Lung (tissue), 11 donors: ENCODE measurements at regions not wholly inside any gene's neighbourhood (a gene's known extent, or its start where the extent isn't known, plus 50 kb on each side); places are given as distances from the start of the nearest gene placed in this dataset.
A peak's percentile ranks its signal among the peaks of the same experiment; 100 is the strongest.

Experiments
- ATAC-seq: fragments of 200-7000 bp; cut with Tn5 transposase; one replicate; pipeline ENCODE4 v1.9.1; 2020; ENCODE audit warnings: moderate number of reproducible peaks; ENCODE audit not compliant: insufficient read depth, low FRiP score
- DNase-seq, 3 donors: peaks; one replicate each; pipeline ENCODE4 v3.0.0-alpha.2; 2013 to 2017
- H3K27ac ChIP-seq, 2 donors: one replicate each; pipeline ENCODE4 v1.5.1; 2013; ENCODE audit warnings: mild to moderate bottlenecking in 2 of 2, moderate library complexity in 2 of 2, control low read depth in 1 of 2, inconsistent platforms in 1 of 2, low read depth in 1 of 2, low read length in 1 of 2
- H3K27me3 ChIP-seq, 3 donors: one replicate each; pipeline ENCODE4 v1.5.1; 2013; ENCODE audit warnings: low read length in 2 of 3; ENCODE audit not compliant: control insufficient read depth in 3 of 3, insufficient read depth in 3 of 3
- H3K36me3 ChIP-seq, 4 donors: one replicate each; pipeline ENCODE4 v1.5.1; 2013; ENCODE audit warnings: low read length in 4 of 4, mild to moderate bottlenecking in 1 of 4, moderate library complexity in 1 of 4; ENCODE audit not compliant: control insufficient read depth in 4 of 4, insufficient read depth in 4 of 4
- H3K4me1 ChIP-seq, 5 donors: one replicate each; pipeline ENCODE4 v1.5.1; 2013; ENCODE audit warnings: low read length in 5 of 5, mild to moderate bottlenecking in 2 of 5, moderate library complexity in 1 of 5; ENCODE audit not compliant: control insufficient read depth in 5 of 5, insufficient read depth in 5 of 5
- H3K4me3 ChIP-seq: one replicate; pipeline ENCODE4 v1.5.1; 2013; ENCODE audit warnings: mild to moderate bottlenecking, control low read depth, moderate library complexity
- H3K9ac ChIP-seq, 2 donors: one replicate each; pipeline ENCODE4 v1.5.1; 2013; ENCODE audit warnings: low read length in 2 of 2, control low read depth in 1 of 2; ENCODE audit not compliant: insufficient read depth in 1 of 2
- H3K9me3 ChIP-seq, 4 donors: one replicate each; pipeline ENCODE4 v1.5.1; 2013; ENCODE audit warnings: low read length in 3 of 4, mild to moderate bottlenecking in 1 of 4, moderate library complexity in 1 of 4; ENCODE audit not compliant: control insufficient read depth in 4 of 4, insufficient read depth in 3 of 4
- WGBS, 2 donors: extraction: QIAGEN DNeasy Blood & Tissue Kit; methylation state at CpG; one replicate each; pipeline ENCODE4 v1.1.7; 2013; 5-methylcytosine and 5-hydroxymethylcytosine counted together
- TF ChIP-seq, protein P1 (sequence below): IDR thresholded peaks from 2 replicates; pipeline ENCODE4 v1.5.1; 2012; ENCODE audit warnings: mild to moderate bottlenecking; ENCODE audit errors: control extremely low read depth, extremely low read depth
- donor health status: control.
- donor health status: control.
- donor health status: Bipolar disorder and iron deficiency.
- donor health status: healthy.
- donor health status: DM: yes; HTN: yes; CAD: no.

DNA sequence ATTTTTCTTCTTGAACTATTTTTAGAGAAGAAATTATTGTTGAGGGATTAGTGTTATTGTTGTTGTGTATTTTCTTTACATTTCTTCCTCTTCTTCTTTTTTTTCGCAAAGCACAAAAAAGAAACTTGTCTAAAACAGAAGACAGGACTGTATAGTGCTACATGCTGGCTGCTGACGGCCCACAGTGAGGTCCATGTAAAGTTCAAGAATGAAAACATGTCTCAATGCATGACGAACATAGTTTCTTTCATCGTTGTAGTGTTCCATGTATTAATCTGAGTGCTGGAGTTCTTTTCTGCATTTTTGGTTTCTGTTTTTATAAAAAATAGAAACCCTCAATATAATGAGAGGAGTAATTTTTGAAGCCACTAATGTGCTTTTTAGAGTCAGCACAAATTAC is 462.9 kb upstream of the MARCKS start:
- Histone ChIP-seq H3K27ac (no peak overlapping the region), H3K9me3 (no peaks in the 10 kb centered on the region), H3K9ac (no peak overlapping the region), H3K36me3 (no peaks in the 10 kb centered on the region), H3K27me3 (no peaks in the 10 kb centered on the region), H3K4me3 (no peak overlapping the region), H3K4me1 (peaks cover 0 to 25% (median 14%) of the 10 kb centered on the region in 5 donors)
- DNase-seq (peak in 1 of 3 donors; percentile 32), ATAC-seq (no peak)
- WGBS, 2 donors, result 90 to 93% methylated on average over 4 of the region's 4 CpGs
- TF ChIP-seq, protein P1, sequence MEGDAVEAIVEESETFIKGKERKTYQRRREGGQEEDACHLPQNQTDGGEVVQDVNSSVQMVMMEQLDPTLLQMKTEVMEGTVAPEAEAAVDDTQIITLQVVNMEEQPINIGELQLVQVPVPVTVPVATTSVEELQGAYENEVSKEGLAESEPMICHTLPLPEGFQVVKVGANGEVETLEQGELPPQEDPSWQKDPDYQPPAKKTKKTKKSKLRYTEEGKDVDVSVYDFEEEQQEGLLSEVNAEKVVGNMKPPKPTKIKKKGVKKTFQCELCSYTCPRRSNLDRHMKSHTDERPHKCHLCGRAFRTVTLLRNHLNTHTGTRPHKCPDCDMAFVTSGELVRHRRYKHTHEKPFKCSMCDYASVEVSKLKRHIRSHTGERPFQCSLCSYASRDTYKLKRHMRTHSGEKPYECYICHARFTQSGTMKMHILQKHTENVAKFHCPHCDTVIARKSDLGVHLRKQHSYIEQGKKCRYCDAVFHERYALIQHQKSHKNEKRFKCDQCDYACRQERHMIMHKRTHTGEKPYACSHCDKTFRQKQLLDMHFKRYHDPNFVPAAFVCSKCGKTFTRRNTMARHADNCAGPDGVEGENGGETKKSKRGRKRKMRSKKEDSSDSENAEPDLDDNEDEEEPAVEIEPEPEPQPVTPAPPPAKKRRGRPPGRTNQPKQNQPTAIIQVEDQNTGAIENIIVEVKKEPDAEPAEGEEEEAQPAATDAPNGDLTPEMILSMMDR, result no peak

DNA sequence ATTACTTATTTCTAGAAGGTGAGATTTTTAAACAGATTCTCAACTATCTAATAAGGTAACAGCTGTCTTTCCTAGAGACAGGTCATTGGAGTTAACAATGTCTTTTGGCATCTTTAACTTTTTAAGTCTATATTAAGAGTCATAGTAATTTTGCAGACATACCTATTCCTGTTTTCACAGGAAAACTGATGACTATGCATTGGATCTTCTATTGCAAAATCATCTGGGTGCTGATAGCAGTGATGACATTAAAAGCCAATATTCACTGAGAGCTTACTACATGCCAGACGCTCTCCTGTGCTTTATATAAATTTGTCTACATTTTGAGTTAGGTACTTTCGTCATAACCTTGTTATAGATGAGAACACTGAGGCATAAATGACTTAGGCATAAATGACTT is 462.4 kb upstream of the MARCKS start:
- Histone ChIP-seq H3K36me3 (no peaks in the 10 kb centered on the region), H3K4me1 (peaks cover 0 to 25% (median 14%) of the 10 kb centered on the region in 5 donors), H3K9ac (no peak overlapping the region), H3K4me3 (no peak overlapping the region), H3K27ac (no peak overlapping the region), H3K27me3 (no peaks in the 10 kb centered on the region), H3K9me3 (no peaks in the 10 kb centered on the region)
- TF ChIP-seq, protein P1, result no peak
- no peak for ATAC-seq
- WGBS, 2 donors, result 97% methylated on average over 2 of the region's 2 CpGs
- no peak for DNase-seq

DNA sequence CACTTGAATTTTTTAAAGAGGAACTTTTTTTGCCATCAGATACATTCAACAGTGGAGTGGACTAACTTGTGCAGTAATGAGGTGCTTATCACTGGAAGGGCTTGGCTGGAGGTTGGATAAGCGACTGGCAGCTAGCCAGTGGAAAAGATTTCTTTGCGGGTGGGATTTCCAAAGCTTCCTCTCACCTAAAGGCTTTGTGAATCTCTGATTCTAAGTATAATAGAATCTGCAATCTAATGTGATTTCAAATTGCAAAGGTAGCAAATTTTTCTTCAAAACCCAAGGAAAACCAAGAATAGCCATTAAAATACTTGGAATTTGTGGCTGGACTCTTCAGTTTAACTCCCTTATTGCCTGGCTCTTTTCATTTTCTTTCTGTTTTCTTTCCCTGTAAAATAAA is 460.4 kb upstream of the MARCKS start:
- WGBS, 2 donors, result 51 to 76% methylated on average over 2 of the region's 2 CpGs

More for the DNA sequence above, 460.4 kb upstream of the MARCKS start:
- ATAC-seq, result no peak
- no peak overlapping the region for H3K4me3 ChIP-seq
- TF ChIP-seq, protein P1, result no peak
- no peak overlapping the region for H3K9ac ChIP-seq
- no peak overlapping the region for H3K27ac ChIP-seq
- H3K9me3 ChIP-seq, result no peaks in the 10 kb centered on the region
- H3K36me3 ChIP-seq, result no peaks in the 10 kb centered on the region
- peak; percentile 53 to 82 (median 76) for DNase-seq
- H3K4me1 ChIP-seq, result peaks cover 0 to 25% (median 14%) of the 10 kb centered on the region in 5 donors
- H3K27me3 ChIP-seq, result no peaks in the 10 kb centered on the region
